Liver (tissue), 8 donors: ENCODE measurements at regions not wholly inside any gene's neighbourhood (a gene's known extent, or its start where the extent isn't known, plus 50 kb on each side); places are given as distances from the start of the nearest gene placed in this dataset.

ENCODE experiments used
- DNase-seq: peaks from one replicate; pipeline ENCODE4 v3.0.0-alpha.2; 2017; ENCODE audit warnings: low spot score
- H3K27ac ChIP-seq, 2 donors: one replicate each; pipeline ENCODE4 v1.7.0; 2013; ENCODE audit warnings: inconsistent platforms in 2 of 2, low read length in 2 of 2, control low read depth in 1 of 2, low read depth in 1 of 2, mild to moderate bottlenecking in 1 of 2
- H3K27me3 ChIP-seq, 4 donors: one replicate each; pipeline versions ENCODE4 v1.6.1 to v1.7.0; 2013; ENCODE audit warnings: low read length in 3 of 4, inconsistent platforms in 1 of 4, mild to moderate bottlenecking in 1 of 4, moderate library complexity in 1 of 4; ENCODE audit not compliant: control insufficient read depth in 4 of 4, insufficient read depth in 4 of 4
- H3K36me3 ChIP-seq, 4 donors: one replicate each; pipeline versions ENCODE4 v1.6.1 to v1.7.0; 2013; ENCODE audit warnings: low read length in 3 of 4, mild to moderate bottlenecking in 3 of 4, low read depth in 1 of 4, moderate library complexity in 1 of 4; ENCODE audit not compliant: control insufficient read depth in 4 of 4, insufficient read depth in 3 of 4
- H3K4me1 ChIP-seq, 4 donors: one replicate each; pipeline versions ENCODE4 v1.6.1 to v1.7.0; 2013; ENCODE audit warnings: low read length in 3 of 4, mild to moderate bottlenecking in 3 of 4, moderate library complexity in 1 of 4; ENCODE audit not compliant: control insufficient read depth in 4 of 4, insufficient read depth in 4 of 4
- H3K4me3 ChIP-seq, 3 donors: one replicate each; pipeline versions ENCODE4 v1.6.1 to v1.7.0; 2013; ENCODE audit warnings: low read length in 3 of 3, control low read depth in 1 of 3, low read depth in 1 of 3, mild to moderate bottlenecking in 1 of 3
- H3K9ac ChIP-seq, 2 donors: one replicate each; pipeline ENCODE4 v1.7.0; 2013; ENCODE audit warnings: low read length in 2 of 2, mild to moderate bottlenecking in 2 of 2, moderate library complexity in 2 of 2, control low read depth in 1 of 2, low read depth in 1 of 2
- H3K9me3 ChIP-seq, 4 donors: one replicate each; pipeline versions ENCODE4 v1.6.1 to v1.7.0; 2013; ENCODE audit warnings: low read length in 3 of 4; ENCODE audit not compliant: control insufficient read depth in 4 of 4
- CTCF ChIP-seq: fragments of 150-350 bp; IDR thresholded peaks from 2 replicates; pipeline ENCODE4 v1.5.1; 2017; ENCODE audit warnings: improper control_type of control experiment, low read depth, low read length; ENCODE audit not compliant: missing input control
- GABPA ChIP-seq, 2 donors: IDR thresholded peaks in 1 of 2; conservative IDR thresholded peaks in 1 of 2; 2 replicates each; pipeline ENCODE4 v1.6.1; 2016; ENCODE audit warnings: antibody characterized with exemption in 2 of 2, mild to moderate bottlenecking in 1 of 2, moderate library complexity in 1 of 2
- HNF4A ChIP-seq, 2 donors: conservative IDR thresholded peaks; 2 replicates each; pipeline ENCODE4 v1.6.1; 2016; ENCODE audit warnings: antibody characterized with exemption in 2 of 2, mild to moderate bottlenecking in 2 of 2
- HNF4G ChIP-seq: IDR thresholded peaks from 2 replicates; pipeline ENCODE4 v1.6.1; 2016; ENCODE audit warnings: antibody characterized with exemption
- JUND ChIP-seq, 2 donors: IDR thresholded peaks; 2 replicates each; pipeline ENCODE4 v1.6.1; 2016; ENCODE audit warnings: antibody characterized with exemption in 2 of 2
- MAX ChIP-seq: IDR thresholded peaks from 2 replicates; pipeline ENCODE4 v1.6.1; 2016; ENCODE audit warnings: antibody characterized with exemption
- RAD21 ChIP-seq, 2 donors: IDR thresholded peaks; 2 replicates each; pipeline ENCODE4 v1.6.1; 2016; ENCODE audit warnings: antibody characterized with exemption in 2 of 2, mild to moderate bottlenecking in 2 of 2
- REST ChIP-seq: IDR thresholded peaks from 2 replicates; pipeline ENCODE4 v1.6.1; 2016; ENCODE audit warnings: antibody characterized with exemption, mild to moderate bottlenecking
- RXRA ChIP-seq, 2 donors: IDR thresholded peaks; 2 replicates each; pipeline ENCODE4 v1.6.1; 2017 to 2018; ENCODE audit warnings: antibody characterized with exemption in 2 of 2, mild to moderate bottlenecking in 1 of 2
- SP1 ChIP-seq: IDR thresholded peaks from 2 replicates; pipeline ENCODE4 v1.6.1; 2018; ENCODE audit warnings: antibody characterized with exemption, mild to moderate bottlenecking
- TAF1 ChIP-seq: conservative IDR thresholded peaks from 2 replicates; pipeline ENCODE4 v1.6.1; 2016; ENCODE audit warnings: antibody characterized with exemption, mild to moderate bottlenecking
- YY1 ChIP-seq: IDR thresholded peaks from 2 replicates; pipeline ENCODE4 v1.6.1; 2016; ENCODE audit warnings: antibody characterized with exemption, mild to moderate bottlenecking
- ZBTB33 ChIP-seq: IDR thresholded peaks from 2 replicates; pipeline ENCODE4 v1.6.1; 2016; ENCODE audit warnings: antibody characterized with exemption
- WGBS: extraction: QIAGEN DNeasy Blood & Tissue Kit; methylation state at CpG from one replicate; pipeline ENCODE4 v1.1.7; 2013; 5-methylcytosine and 5-hydroxymethylcytosine counted together
- TF ChIP-seq, protein P1 (sequence below): IDR thresholded peaks from 2 replicates; pipeline ENCODE4 v1.6.1; 2016; ENCODE audit warnings: antibody characterized with exemption
- donor health status: healthy.
- donor health status: healthy.
- donor health status: healthy.
- donor health status: healthy.
- donor health status: healthy.

- Histone ChIP-seq H3K9me3 (no peaks in the 10 kb centered on the region), H3K27ac (no peak overlapping the region), H3K4me1 (no peaks in the 10 kb centered on the region), H3K9ac (no peak overlapping the region), H3K27me3 (no peaks in the 10 kb centered on the region), H3K4me3 (no peak overlapping the region), H3K36me3 (no peaks in the 10 kb centered on the region)
- no peak for TF ChIP-seq RXRA (IDR thresholded peaks at IDR 0.05)
- no peak for TF ChIP-seq RAD21 (IDR thresholded peaks at IDR 0.05)
- no peak for TF ChIP-seq JUND (IDR thresholded peaks at IDR 0.05)
- TF ChIP-seq, protein P1, sequence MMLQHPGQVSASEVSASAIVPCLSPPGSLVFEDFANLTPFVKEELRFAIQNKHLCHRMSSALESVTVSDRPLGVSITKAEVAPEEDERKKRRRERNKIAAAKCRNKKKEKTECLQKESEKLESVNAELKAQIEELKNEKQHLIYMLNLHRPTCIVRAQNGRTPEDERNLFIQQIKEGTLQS: no peak
- TF ChIP-seq GABPA (IDR thresholded peaks at IDR 0.05 in 1 of 2, conservative IDR thresholded peaks at IDR 0.05 in 1 of 2): no peak
- TF ChIP-seq ZBTB33: no peak
- no peak for TF ChIP-seq TAF1
- no peak for TF ChIP-seq SP1
- TF ChIP-seq REST: no peak
- no peak for TF ChIP-seq HNF4A (conservative IDR thresholded peaks at IDR 0.05)
- TF ChIP-seq MAX: no peak
- no peak for TF ChIP-seq HNF4G
- WGBS: 85% methylated on average over 3 of the region's 3 CpGs
- no peak for DNase-seq
Observed at GRCh38 chr10:62471711-62472110, 97.5 kb downstream of the ZNF365 start.

- WGBS: 72% methylated on average over 4 of the region's 4 CpGs
Observed at GRCh38 chr10:62473241-62473640, 99.1 kb downstream of the ZNF365 start.

More at GRCh38 chr10:62473241-62473640, 99.1 kb downstream of the ZNF365 start:
- peaks cover 0 to 3% (median 0%) of the 10 kb centered on the region in 4 donors for H3K9me3 ChIP-seq
- no peaks in the 10 kb centered on the region for H3K27me3 ChIP-seq
- no peaks in the 10 kb centered on the region for H3K4me1 ChIP-seq
- H3K4me3 ChIP-seq: no peak overlapping the region
- H3K9ac ChIP-seq: no peak overlapping the region
- no peaks in the 10 kb centered on the region for H3K36me3 ChIP-seq
- no peak for DNase-seq
- no peak for TF ChIP-seq RAD21 (IDR thresholded peaks at IDR 0.05)
- TF ChIP-seq ZBTB33: no peak
- no peak for TF ChIP-seq GABPA (IDR thresholded peaks at IDR 0.05 in 1 of 2, conservative IDR thresholded peaks at IDR 0.05 in 1 of 2)
- no peak for TF ChIP-seq CTCF
- TF ChIP-seq HNF4G: no peak
- TF ChIP-seq SP1: no peak
- no peak for TF ChIP-seq HNF4A (conservative IDR thresholded peaks at IDR 0.05)
- no peak for TF ChIP-seq MAX
- no peak for TF ChIP-seq RXRA (IDR thresholded peaks at IDR 0.05)
- no peak for TF ChIP-seq YY1
- H3K27ac ChIP-seq: no peak overlapping the region
